HCT116 (cell line): ENCODE measurements at regions not wholly inside any gene's neighbourhood (a gene's known extent, or its start where the extent isn't known, plus 50 kb on each side); places are given as distances from the start of the nearest gene placed in this dataset.
"Not testable (repeated sequence)": the region's sequence is repeated elsewhere in the genome, so short reads cannot be mapped to it uniquely, and the experiment has no call there.

Experiments used
- ATAC-seq: fragments of 200-7000 bp; cut with Tn5 transposase; 2 replicates; pipeline ENCODE4 v1.9.1; 2020; ENCODE audit warnings: mild to moderate bottlenecking, moderate library complexity
- BruUV-seq: library from RNA; stranded (reverse); fragments of 400-500 nt; replicated peaks from 2 replicates; lab custom pipeline; 2021; lab: Mats Ljungman, UMichigan
- CTCF ChIA-PET: fragments of 300-600 bp; sonication (Branson Sonifier 250); formaldehyde crosslinking; loops from one replicate; lab custom pipeline; 2021; ENCODE audit warnings: antibody characterized with exemption; lab: Charles Lee
- POLR2A ChIA-PET: fragments of 300-600, 350-600 bp; sonication (Branson Sonifier 250); formaldehyde crosslinking; loops from one replicate; lab custom pipeline; 2021; ENCODE audit warnings: antibody characterized with exemption; lab: Charles Lee
- RAD21 ChIA-PET, 2 experiments: fragments of 300-600 bp; sonication (Branson Sonifier 250); formaldehyde crosslinking; loops; one replicate each; lab custom pipeline; 2023; ENCODE audit warnings: low total read pairs in 2 of 2; ENCODE audit not compliant: uncharacterized antibody in 2 of 2, unreplicated experiment in 2 of 2, low non-redundant PET in 1 of 2; lab: Charles Lee
- DNase-seq: peaks from one replicate; pipeline ENCODE4 v3.0.0-alpha.2; 2010; ENCODE audit warnings: low read depth, low spot score
- H2AFZ ChIP-seq: fragments of 200-600 bp; shearing (Covaris generic), sonication (generic); 2 replicates; pipeline ENCODE4 v1.6.1; 2017; ENCODE audit warnings: low read depth, mixed run types, mixed read lengths, antibody characterized with exemption, low read length; ENCODE audit not compliant: poor library complexity, severe bottlenecking
- H3K27ac ChIP-seq: 2 replicates; pipeline ENCODE4 v1.5.1; 2012; ENCODE audit warnings: low read depth, low read length
- H3K27me3 ChIP-seq: fragments of 200-600 bp; sonication (generic); 2 replicates; pipeline ENCODE4 v1.6.1; 2016; ENCODE audit warnings: mixed run types, low read length, mixed read lengths; ENCODE audit not compliant: insufficient read depth
- H3K36me3 ChIP-seq, 2 experiments: fragments of 200-500 bp in 1 of 2; fragments of 200-600 bp in 1 of 2; sonication (Bioruptor generic) in 1 of 2; sonication (generic) in 1 of 2; 2 replicates each; pipeline versions ENCODE4 v1.5.1 to v1.6.1; 2014 to 2016; ENCODE audit warnings: low read length in 2 of 2, inconsistent platforms in 1 of 2, mixed read lengths in 1 of 2, mixed run types in 1 of 2; ENCODE audit not compliant: insufficient read depth in 2 of 2, control insufficient read depth in 1 of 2
- H3K4me1 ChIP-seq, 2 experiments: fragments of 200-600 bp in 1 of 2; sonication (generic) in 1 of 2; 2 replicates each; pipeline versions ENCODE4 v1.5.1 to v1.6.1; 2012 to 2017; ENCODE audit warnings: low read length in 2 of 2, inconsistent platforms in 1 of 2, mild to moderate bottlenecking in 1 of 2, mixed read lengths in 1 of 2, mixed run types in 1 of 2, moderate library complexity in 1 of 2; ENCODE audit not compliant: insufficient read depth in 2 of 2, control insufficient read depth in 1 of 2
- H3K4me2 ChIP-seq: fragments of 200-600 bp; sonication (generic); 2 replicates; pipeline ENCODE4 v1.6.1; 2017; ENCODE audit warnings: mixed run types, low read length, mixed read lengths
- H3K4me3 ChIP-seq, 2 experiments: fragments of 200-600 bp in 1 of 2; sonication (generic) in 1 of 2; replicated peaks in 1 of 2; 2 replicates each; pipeline ENCODE4 v1.5.1; 2011 to 2016; ENCODE audit warnings: low read length in 2 of 2, control low read depth in 1 of 2, low read depth in 1 of 2, mild to moderate bottlenecking in 1 of 2, mixed read lengths in 1 of 2, mixed run types in 1 of 2
- H3K79me2 ChIP-seq: fragments of 200-600 bp; sonication (generic); 2 replicates; pipeline ENCODE4 v1.6.1; 2017; ENCODE audit warnings: mild to moderate bottlenecking, mixed run types, low read length, moderate library complexity, mixed read lengths; ENCODE audit not compliant: insufficient read depth
- H3K9ac ChIP-seq: fragments of 200-600 bp; sonication (generic); 2 replicates; pipeline ENCODE4 v1.6.1; 2016; ENCODE audit warnings: low read length, mixed read lengths
- H3K9me2 ChIP-seq: fragments of 200-600 bp; sonication (generic), shearing (Covaris generic); 2 replicates; pipeline ENCODE4 v1.6.1; 2017; ENCODE audit warnings: mixed run types, mild to moderate bottlenecking, moderate library complexity; ENCODE audit not compliant: insufficient read depth
- H3K9me3 ChIP-seq, 2 experiments: fragments of 200-500 bp in 1 of 2; fragments of 200-600 bp in 1 of 2; sonication (Bioruptor generic) in 1 of 2; sonication (generic) in 1 of 2; 2 replicates each; pipeline ENCODE4 v1.6.1; 2014 to 2017; ENCODE audit warnings: low read length in 2 of 2, mixed read lengths in 2 of 2, inconsistent platforms in 1 of 2, low read depth in 1 of 2, mild to moderate bottlenecking in 1 of 2, mixed run types in 1 of 2, moderate library complexity in 1 of 2; ENCODE audit not compliant: control insufficient read depth in 1 of 2, insufficient read depth in 1 of 2
- H4K20me1 ChIP-seq: fragments of 200-600 bp; sonication (generic), shearing (Covaris generic); 2 replicates; pipeline ENCODE4 v1.6.1; 2017; ENCODE audit warnings: mixed run types, mild to moderate bottlenecking, moderate library complexity; ENCODE audit not compliant: insufficient read depth
- CEBPB ChIP-seq: IDR thresholded peaks from 2 replicates; pipeline ENCODE4 v1.6.1; 2012; ENCODE audit warnings: low read depth
- ELF1 ChIP-seq: IDR thresholded peaks from 2 replicates; pipeline ENCODE4 v1.6.1; 2012; ENCODE audit warnings: low read depth, borderline replicate concordance
- JUND ChIP-seq: IDR thresholded peaks from 2 replicates; pipeline ENCODE4 v1.6.1; 2012
- POLR2A ChIP-seq: IDR thresholded peaks from 2 replicates; pipeline ENCODE4 v1.7.0; 2011; ENCODE audit warnings: borderline replicate concordance; ENCODE audit not compliant: insufficient read depth, insufficient read length; ENCODE audit errors: extremely low read depth
- POLR2AphosphoS5 ChIP-seq: IDR thresholded peaks from 2 replicates; pipeline ENCODE4 v1.6.1; 2011; ENCODE audit warnings: mild to moderate bottlenecking, low read depth, low read length, moderate library complexity
- SIN3A ChIP-seq: IDR thresholded peaks from 2 replicates; pipeline ENCODE4 v1.6.1; 2012; ENCODE audit warnings: low read depth
- SP1 ChIP-seq: IDR thresholded peaks from 2 replicates; pipeline ENCODE4 v1.6.1; 2012; ENCODE audit warnings: low read depth
- intact Hi-C: fragments of 100-400 bp; cut with micrococcal nuclease; formaldehyde crosslinking; loops from 2 replicates; pipeline ENCODE4 v1.10.0; 2022
- TF ChIP-seq, protein P1 (sequence below), 3 experiments: fragments of 200-600 bp in 1 of 3; sonication (generic) in 1 of 3; IDR thresholded peaks in 2 of 3; conservative IDR thresholded peaks in 1 of 3; 2 replicates each; pipeline ENCODE4 v1.5.1; 2012 to 2017; ENCODE audit warnings: low read depth in 2 of 3, low read length in 2 of 3, antibody characterized with exemption in 1 of 3, borderline replicate concordance in 1 of 3, control low read depth in 1 of 3, mild to moderate bottlenecking in 1 of 3, mixed read lengths in 1 of 3, mixed run types in 1 of 3, moderate library complexity in 1 of 3; ENCODE audit not compliant: insufficient read depth in 1 of 3
- TF ChIP-seq, protein P2 (sequence below): IDR thresholded peaks from 2 replicates; pipeline ENCODE4 v1.6.1; 2012

DNA sequence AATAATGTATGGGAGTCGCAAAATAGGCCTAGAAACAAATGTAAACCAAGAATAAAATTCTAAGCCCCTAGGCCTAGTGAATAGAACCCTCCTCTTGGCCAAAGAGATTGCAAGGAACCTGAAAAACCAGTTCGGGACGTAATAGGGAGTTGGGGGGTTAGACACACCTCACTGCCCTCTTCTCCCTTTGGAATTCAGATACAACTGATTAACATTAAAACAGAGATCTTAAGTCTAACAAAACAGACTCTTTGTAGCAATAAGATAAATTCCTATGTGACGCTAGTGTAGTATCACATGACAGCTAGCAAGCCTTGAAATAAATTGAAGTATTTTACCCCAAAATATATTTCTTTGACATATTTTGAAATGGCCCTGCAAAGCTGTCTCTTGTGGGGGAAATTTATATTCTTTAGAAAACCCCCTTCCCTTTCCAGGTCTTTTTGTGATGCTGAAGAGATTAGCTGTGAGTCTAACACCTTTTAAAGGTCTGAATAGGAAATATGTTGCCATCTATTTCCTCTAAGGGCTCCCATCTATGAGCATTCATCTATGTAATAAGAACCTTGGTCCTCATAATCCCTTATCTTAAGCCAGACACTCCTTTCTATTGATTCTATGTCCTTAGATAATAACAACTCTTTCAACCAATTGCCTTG, 623.4 kb upstream of the NRG3 start:
- H3K36me3 ChIP-seq = no peaks in the 10 kb centered on the region
- no TSS peak for BruUV-seq
- H3K27me3 ChIP-seq = no peaks in the 10 kb centered on the region
- H2AFZ ChIP-seq = no peak overlapping the region
- ChIA-PET CTCF (no interaction called here), RAD21 (no interaction called here), POLR2A (no interaction called here)
- no peaks in the 10 kb centered on the region for H3K4me1 ChIP-seq
- no peak overlapping the region for H3K4me2 ChIP-seq
- no peaks in the 10 kb centered on the region for H3K9me2 ChIP-seq
- no peaks in the 10 kb centered on the region for H3K79me2 ChIP-seq
- no peak overlapping the region for H3K27ac ChIP-seq
- TF ChIP-seq SIN3A (no peak), POLR2AphosphoS5 (no peak), SP1 (no peak), CEBPB (no peak), POLR2A (no peak), ELF1 (no peak), JUND (no peak)
- TF ChIP-seq, protein P1, sequence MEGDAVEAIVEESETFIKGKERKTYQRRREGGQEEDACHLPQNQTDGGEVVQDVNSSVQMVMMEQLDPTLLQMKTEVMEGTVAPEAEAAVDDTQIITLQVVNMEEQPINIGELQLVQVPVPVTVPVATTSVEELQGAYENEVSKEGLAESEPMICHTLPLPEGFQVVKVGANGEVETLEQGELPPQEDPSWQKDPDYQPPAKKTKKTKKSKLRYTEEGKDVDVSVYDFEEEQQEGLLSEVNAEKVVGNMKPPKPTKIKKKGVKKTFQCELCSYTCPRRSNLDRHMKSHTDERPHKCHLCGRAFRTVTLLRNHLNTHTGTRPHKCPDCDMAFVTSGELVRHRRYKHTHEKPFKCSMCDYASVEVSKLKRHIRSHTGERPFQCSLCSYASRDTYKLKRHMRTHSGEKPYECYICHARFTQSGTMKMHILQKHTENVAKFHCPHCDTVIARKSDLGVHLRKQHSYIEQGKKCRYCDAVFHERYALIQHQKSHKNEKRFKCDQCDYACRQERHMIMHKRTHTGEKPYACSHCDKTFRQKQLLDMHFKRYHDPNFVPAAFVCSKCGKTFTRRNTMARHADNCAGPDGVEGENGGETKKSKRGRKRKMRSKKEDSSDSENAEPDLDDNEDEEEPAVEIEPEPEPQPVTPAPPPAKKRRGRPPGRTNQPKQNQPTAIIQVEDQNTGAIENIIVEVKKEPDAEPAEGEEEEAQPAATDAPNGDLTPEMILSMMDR (IDR thresholded peaks at IDR 0.05 in 2 of 3, conservative IDR thresholded peaks at IDR 0.05 in 1 of 3; ENCODE audit: borderline replicate concordance in 1 of 3, insufficient read depth in 1 of 3, low read depth in 2 of 3, low read length in 2 of 3) = no peak
- TF ChIP-seq, protein P2, sequence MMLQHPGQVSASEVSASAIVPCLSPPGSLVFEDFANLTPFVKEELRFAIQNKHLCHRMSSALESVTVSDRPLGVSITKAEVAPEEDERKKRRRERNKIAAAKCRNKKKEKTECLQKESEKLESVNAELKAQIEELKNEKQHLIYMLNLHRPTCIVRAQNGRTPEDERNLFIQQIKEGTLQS = no peak
- DNase-seq (no peak), ATAC-seq (no peak)
- no peaks in the 10 kb centered on the region for H4K20me1 ChIP-seq
- H3K4me3 ChIP-seq = no peak overlapping the region
- intact Hi-C loops = no loop called here
- H3K9ac ChIP-seq = no peak overlapping the region
- H3K9me3 ChIP-seq = peaks cover 4% of the 10 kb centered on the region in 2 experiments; a peak in 2 of 4 replicates

DNA sequence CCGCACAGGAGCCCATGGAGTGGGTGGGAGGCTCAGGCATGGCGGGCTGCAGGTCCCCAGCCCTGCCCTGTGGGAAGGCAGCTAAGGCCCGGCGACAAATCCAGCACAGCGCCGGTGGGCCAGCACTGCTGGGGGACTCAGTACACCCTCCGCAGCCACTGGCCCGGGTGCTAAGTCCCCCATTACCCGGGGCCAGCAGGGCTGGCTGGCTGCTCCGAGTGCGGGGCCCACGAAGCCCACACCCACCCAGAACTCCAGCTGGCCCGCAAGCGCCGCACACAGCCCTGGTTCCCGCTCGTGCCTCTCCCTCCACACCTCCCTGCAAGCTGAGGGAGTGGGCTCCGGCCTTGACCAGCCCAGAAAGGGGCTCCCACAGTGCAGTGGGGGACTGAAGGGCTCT, 610.0 kb upstream of the NRG3 start:
- DNase-seq, H4K20me1 ChIP-seq, intact Hi-C loops, H3K4me3 ChIP-seq, H3K4me1 ChIP-seq, ATAC-seq, BruUV-seq, POLR2A ChIA-PET, H3K9ac ChIP-seq, H3K4me2 ChIP-seq, H3K27ac ChIP-seq, H2AFZ ChIP-seq, H3K9me3 ChIP-seq, H3K27me3 ChIP-seq, CTCF ChIA-PET, H3K36me3 ChIP-seq, RAD21 ChIA-PET, H3K9me2 ChIP-seq, H3K79me2 ChIP-seq: not testable (repeated sequence)
